ENCODE measurements at regions not wholly inside any gene's neighbourhood (a gene's known extent, or its start where the extent isn't known, plus 50 kb on each side); places are given as distances from the start of the nearest gene placed in this dataset.
A peak's percentile ranks its signal among the peaks of the same experiment; 100 is the strongest.

- no peak for TF ChIP-seq CTCF (IDR thresholded peaks at IDR 0.05; ENCODE audit: insufficient read depth, low read depth, low read length, missing control alignments)
- no peak overlapping the region for H3K4me3 ChIP-seq (ENCODE audit: low read depth, low read length)
- DNase-seq (ENCODE audit: low read depth): no peak
These were observed 156.9 kb downstream of the C9orf50 start for GRCh38 chr9:129463994-129464393.

GRCh38 chr9:129463477-129463876, 157.4 kb downstream of the C9orf50 start:
- TF ChIP-seq CTCF (IDR thresholded peaks at IDR 0.05; ENCODE audit: insufficient read depth, low read depth, low read length, missing control alignments): no peak
- no peak for DNase-seq (ENCODE audit: low read depth)
- no peak overlapping the region for H3K4me3 ChIP-seq (ENCODE audit: low read depth, low read length)

GRCh38 chr9:129462360-129462759, 158.5 kb downstream of the C9orf50 start:
- TF ChIP-seq CTCF (IDR thresholded peaks at IDR 0.05; ENCODE audit: insufficient read depth, low read depth, low read length, missing control alignments): no peak
- H3K4me3 ChIP-seq (ENCODE audit: low read depth, low read length): no peak overlapping the region
- DNase-seq (ENCODE audit: low read depth): no peak

- DNase-seq (ENCODE audit: low read depth): peak; percentile 83
- no peak overlapping the region for H3K4me3 ChIP-seq (ENCODE audit: low read depth, low read length)
- TF ChIP-seq CTCF (IDR thresholded peaks at IDR 0.05; ENCODE audit: insufficient read depth, low read depth, low read length, missing control alignments): no peak
These were observed 160.3 kb downstream of the C9orf50 start for GRCh38 chr9:129460323-129461261.

- DNase-seq (ENCODE audit: low read depth): no peak
- no peak overlapping the region for H3K4me3 ChIP-seq (ENCODE audit: low read depth, low read length)
- TF ChIP-seq CTCF (IDR thresholded peaks at IDR 0.05; ENCODE audit: insufficient read depth, low read depth, low read length, missing control alignments): no peak
These were observed 161.2 kb downstream of the C9orf50 start for GRCh38 chr9:129459547-129460322.

GRCh38 chr9:129458663-129459546, 162.0 kb downstream of the C9orf50 start:
- H3K4me3 ChIP-seq (ENCODE audit: low read depth, low read length): no peak overlapping the region
- TF ChIP-seq CTCF (IDR thresholded peaks at IDR 0.05; ENCODE audit: insufficient read depth, low read depth, low read length, missing control alignments): no peak
- DNase-seq (ENCODE audit: low read depth): no peak
